HepG2 (cell line): ENCODE measurements at regions not wholly inside any gene's neighbourhood (a gene's known extent, or its start where the extent isn't known, plus 50 kb on each side); places are given as distances from the start of the nearest gene placed in this dataset.

Source experiments
- ATAC-seq: fragments of 200-7000 bp; cut with Tn5 transposase; 3 replicates; pipeline ENCODE4 v1.9.1; 2020; ENCODE audit warnings: mild to moderate bottlenecking, moderate library complexity
- BruUV-seq: library from RNA; stranded (reverse); fragments of 400-500 nt; replicated peaks from 2 replicates; lab custom pipeline; 2021; lab: Mats Ljungman, UMichigan
- CTCF ChIA-PET: fragments of 300-600 bp; formaldehyde crosslinking; extraction: SDS; loops from one replicate; lab custom pipeline; 2021; ENCODE audit warnings: low total read pairs, inconsistent platforms, low intra/inter-chr PET ratio; lab: Yijun Ruan, JAX
- POLR2A ChIA-PET: fragments of 350-600 bp; sonication (Branson Sonifier 250); formaldehyde crosslinking; loops from one replicate; lab custom pipeline; 2020; ENCODE audit warnings: antibody characterized with exemption, inconsistent platforms; lab: Yijun Ruan, JAX
- DNase-seq: peaks from one replicate; pipeline ENCODE4 v3.0.0-alpha.2; 2015; ENCODE audit warnings: low spot score
- FAIRE-seq: peaks from 3 replicates; lab custom pipeline; 2011; peaks lifted over from hg19 to GRCh38; lab: Jason Lieb, UNC
- H2AFZ ChIP-seq: one replicate; pipeline ENCODE4 v1.6.1; 2011; ENCODE audit warnings: low read length, inconsistent platforms
- H3K27ac ChIP-seq: fragments of 300-600 bp; 3 replicates; pipeline ENCODE4 v1.8.0; 2011; ENCODE audit warnings: mixed run types, mild to moderate bottlenecking, mixed read lengths, low read length, inconsistent platforms; ENCODE audit not compliant: insufficient read depth; ENCODE audit errors: extremely low read length
- H3K27me3 ChIP-seq, 2 experiments: fragments of 200-600 bp in 1 of 2; 2 replicates in 1 of 2; 3 replicates in 1 of 2; pipeline versions ENCODE4 v1.6.0 to v1.8.0; 2011; ENCODE audit warnings: low read length in 2 of 2, mild to moderate bottlenecking in 2 of 2, moderate library complexity in 2 of 2, inconsistent platforms in 1 of 2; ENCODE audit not compliant: insufficient read depth in 2 of 2, control insufficient read depth in 1 of 2
- H3K36me3 ChIP-seq, 2 experiments: fragments of 200-600 bp in 1 of 2; replicated peaks in 1 of 2; 2 replicates in 1 of 2; 3 replicates in 1 of 2; pipeline versions ENCODE4 v1.5.1 to v1.8.0; 2011; ENCODE audit warnings: low read length in 2 of 2, inconsistent platforms in 1 of 2; ENCODE audit not compliant: insufficient read depth in 2 of 2, control insufficient read depth in 1 of 2
- H3K4me1 ChIP-seq: 2 replicates; pipeline ENCODE4 v1.5.1; 2012; ENCODE audit warnings: low read length, inconsistent platforms; ENCODE audit not compliant: insufficient read depth
- H3K4me2 ChIP-seq: 2 replicates; pipeline ENCODE4 v1.6.0; 2011; ENCODE audit warnings: low read depth, low read length, inconsistent platforms
- H3K4me3 ChIP-seq, 3 experiments: fragments of 200-600 bp in 1 of 3; sonication (generic), shearing (Covaris generic) in 1 of 3; replicated peaks in 1 of 3; 2 replicates each; pipeline ENCODE4 v1.5.1; 2011 to 2016; ENCODE audit warnings: low read length in 3 of 3, inconsistent platforms in 2 of 3, low read depth in 2 of 3, mild to moderate bottlenecking in 2 of 3, control low read depth in 1 of 3, mixed read lengths in 1 of 3; ENCODE audit not compliant: insufficient read depth in 1 of 3
- H3K79me2 ChIP-seq: one replicate; pipeline ENCODE4 v1.6.1; 2011; ENCODE audit warnings: low read length, inconsistent platforms; ENCODE audit not compliant: insufficient read depth
- H3K9ac ChIP-seq: 2 replicates; pipeline ENCODE4 v1.6.0; 2011; ENCODE audit warnings: mild to moderate bottlenecking, low read depth, low read length, inconsistent platforms; ENCODE audit not compliant: insufficient read depth
- H3K9me3 ChIP-seq: 2 replicates; pipeline ENCODE4 v1.5.1; 2012; ENCODE audit warnings: mild to moderate bottlenecking, low read length
- H4K20me1 ChIP-seq: 2 replicates; pipeline ENCODE4 v1.6.0; 2011; ENCODE audit warnings: inconsistent platforms, mild to moderate bottlenecking, low read length, moderate library complexity; ENCODE audit not compliant: insufficient read depth
- CHCHD3 ChIP-seq: sonication (generic); formaldehyde crosslinking; IDR thresholded peaks from 2 replicates; pipeline ENCODE4 v1.8.0; 2022; ENCODE audit warnings: mild to moderate bottlenecking, missing genetic modification reagents, moderate library complexity
- IRF2 ChIP-seq: IDR thresholded peaks from 2 replicates; pipeline ENCODE4 v1.6.1; 2018; ENCODE audit warnings: missing genetic modification reagents, missing compliant biosample characterization
- KAT2B ChIP-seq: fragments of 150-350 bp; IDR thresholded peaks from 2 replicates; pipeline ENCODE4 v1.6.1; 2014; ENCODE audit warnings: low read depth, low read length, borderline replicate concordance
- KDM5A ChIP-seq: fragments of 200-600 bp; sonication (generic); IDR thresholded peaks from 2 replicates; pipeline ENCODE4 v1.7.0; 2018; ENCODE audit warnings: antibody characterized with exemption, mild to moderate bottlenecking, low read length, borderline replicate concordance
- PLRG1 ChIP-seq: fragments of 450-650 bp; conservative IDR thresholded peaks from 2 replicates; pipeline ENCODE4 v1.6.1; 2016
- RBM22 ChIP-seq: fragments of 200-400 bp; formaldehyde crosslinking; optimal IDR thresholded peaks from 2 replicates; pipeline ENCODE3; 2017; ENCODE audit warnings: mild to moderate bottlenecking, low read length, moderate library complexity
- TARDBP ChIP-seq: sonication (generic); formaldehyde crosslinking; IDR thresholded peaks from 2 replicates; pipeline ENCODE4 v1.8.0; 2022; ENCODE audit warnings: mild to moderate bottlenecking, missing genetic modification reagents
- ZBTB7A ChIP-seq: sonication (generic); formaldehyde crosslinking; IDR thresholded peaks from 2 replicates; pipeline ENCODE4 v1.8.0; 2022; ENCODE audit warnings: mild to moderate bottlenecking, missing genetic modification reagents
- ZKSCAN5 ChIP-seq: sonication (generic); formaldehyde crosslinking; IDR thresholded peaks from 2 replicates; pipeline ENCODE4 v1.5.1; 2020; ENCODE audit warnings: mild to moderate bottlenecking, missing genetic modification reagents
- ZNF460 ChIP-seq: sonication (generic); formaldehyde crosslinking; IDR thresholded peaks from 2 replicates; pipeline ENCODE4 v1.5.1; 2020; ENCODE audit warnings: missing genetic modification reagents, mild to moderate bottlenecking, borderline replicate concordance
- ZNF577 ChIP-seq: sonication (generic); formaldehyde crosslinking; IDR thresholded peaks from 2 replicates; pipeline ENCODE4 v1.4.0; 2020; ENCODE audit warnings: mild to moderate bottlenecking, low read depth, missing genetic modification reagents, borderline replicate concordance
- ZNF761 ChIP-seq: sonication (generic); formaldehyde crosslinking; conservative IDR thresholded peaks from 2 replicates; pipeline ENCODE4 v1.4.0; 2020; ENCODE audit warnings: mild to moderate bottlenecking, missing genetic modification reagents
- WGBS: methylation state at CpG from one replicate; pipeline ENCODE4 v1.1.6; 2017; ENCODE audit warnings: low lambda C conversion rate; 5-methylcytosine and 5-hydroxymethylcytosine counted together
- in situ Hi-C: cut with HindIII; loops from 2 replicates; pipeline ENCODE4 v1.10.0; 2017; ENCODE audit warnings: low pct_unique_long_range_greater_than_20kb; ENCODE audit not compliant: extremely low pct_ligation_motif_present
- intact Hi-C: fragments of 100-400 bp; cut with micrococcal nuclease; formaldehyde crosslinking; loops from one replicate; pipeline ENCODE4 v1.10.0; 2022; ENCODE audit not compliant: unreplicated experiment
- TF ChIP-seq, protein P1 (sequence below), 2 experiments: sonication (generic) in 1 of 2; formaldehyde crosslinking in 1 of 2; IDR thresholded peaks; 2 replicates each; pipeline versions ENCODE4 v1.4.0 to v1.6.1; 2018 to 2020; ENCODE audit warnings: missing genetic modification reagents in 2 of 2, borderline replicate concordance in 1 of 2, low read depth in 1 of 2, mild to moderate bottlenecking in 1 of 2, missing biosample characterization in 1 of 2

GRCh38 chr2:147297820-147298219, 547.0 kb upstream of the ACVR2A start (continued):
- TF ChIP-seq, protein P1, sequence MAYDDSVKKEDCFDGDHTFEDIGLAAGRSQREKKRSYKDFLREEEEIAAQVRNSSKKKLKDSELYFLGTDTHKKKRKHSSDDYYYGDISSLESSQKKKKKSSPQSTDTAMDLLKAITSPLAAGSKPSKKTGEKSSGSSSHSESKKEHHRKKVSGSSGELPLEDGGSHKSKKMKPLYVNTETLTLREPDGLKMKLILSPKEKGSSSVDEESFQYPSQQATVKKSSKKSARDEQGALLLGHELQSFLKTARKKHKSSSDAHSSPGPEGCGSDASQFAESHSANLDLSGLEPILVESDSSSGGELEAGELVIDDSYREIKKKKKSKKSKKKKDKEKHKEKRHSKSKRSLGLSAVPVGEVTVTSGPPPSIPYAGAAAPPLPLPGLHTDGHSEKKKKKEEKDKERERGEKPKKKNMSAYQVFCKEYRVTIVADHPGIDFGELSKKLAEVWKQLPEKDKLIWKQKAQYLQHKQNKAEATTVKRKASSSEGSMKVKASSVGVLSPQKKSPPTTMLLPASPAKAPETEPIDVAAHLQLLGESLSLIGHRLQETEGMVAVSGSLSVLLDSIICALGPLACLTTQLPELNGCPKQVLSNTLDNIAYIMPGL (CRISPR knock-in tag; IDR thresholded peaks at IDR 0.05; ENCODE audit: borderline replicate concordance in 1 of 2, low read depth in 1 of 2): no peak
- TF ChIP-seq KDM5A: no peak

- intact Hi-C loops: no loop called here
- WGBS: 4% methylated on average over 2 of the region's 2 CpGs
- DNase-seq (no peak), FAIRE-seq (no peak), ATAC-seq (no peak)
- Histone ChIP-seq H3K36me3 (no peaks in the 10 kb centered on the region), H3K9ac (no peak overlapping the region), H3K4me2 (no peak overlapping the region), H2AFZ (no peak overlapping the region), H3K4me1 (no peaks in the 10 kb centered on the region), H3K9me3 (peaks cover 9% of the 10 kb centered on the region; the same call in 1 of the 2 replicates), H3K79me2 (no peaks in the 10 kb centered on the region), H3K4me3 (no peak overlapping the region), H4K20me1 (no peaks in the 10 kb centered on the region)
- POLR2A ChIA-PET: no interaction called here
- no TSS peak for BruUV-seq
- in situ Hi-C loops: no loop called here
- CTCF ChIA-PET: no interaction called here
- no peak for TF ChIP-seq CHCHD3 (CRISPR knock-in tag)
- no peak for TF ChIP-seq TARDBP (CRISPR knock-in tag)
- no peak for TF ChIP-seq ZNF577
- TF ChIP-seq RBM22: no peak
- no peak for TF ChIP-seq KAT2B
- no peak for TF ChIP-seq ZBTB7A (CRISPR knock-in tag)
- TF ChIP-seq ZNF761 (CRISPR knock-in tag): no peak
- no peak for TF ChIP-seq PLRG1
- TF ChIP-seq ZNF460 (CRISPR knock-in tag): no peak
- TF ChIP-seq IRF2: no peak
- no peak for TF ChIP-seq ZKSCAN5 (CRISPR knock-in tag)
- TF ChIP-seq, all 625 proteins: peak for 0
- no peak overlapping the region for H3K27ac ChIP-seq
- no peaks in the 10 kb centered on the region for H3K27me3 ChIP-seq
Measured at GRCh38 chr2:147294825-147295392, 549.9 kb upstream of the ACVR2A start.
